ENCODE measurements at regions not wholly inside any gene's neighbourhood (a gene's known extent, or its start where the extent isn't known, plus 50 kb on each side); places are given as distances from the start of the nearest gene placed in this dataset.

- H3K27me3 ChIP-seq, result no peaks in the 10 kb centered on the region
- TF ChIP-seq POLR2A (IDR thresholded peaks at IDR 0.05) (no peak), CTCF (IDR thresholded peaks at IDR 0.05) (peak in 1 of 4 experiments; percentile 26)
- H3K4me1 ChIP-seq, result peaks cover 0 to 43% (median 22%) of the 10 kb centered on the region in 3 donors
- H3K4me3 ChIP-seq, result peak overlapping the region; percentile 43 to 54
- ATAC-seq, result peak; percentile 82
- peak overlapping the region; percentile 39 to 81 (median 76) for H3K27ac ChIP-seq
- peaks cover 0 to 3% (median 0%) of the 10 kb centered on the region in 3 donors for H3K9me3 ChIP-seq
- H3K36me3 ChIP-seq, result no peaks in the 10 kb centered on the region
- 0% methylated on average over 2 to 4 of the region's 29 CpGs for WGBS, 2 donors (ENCODE audit: low coverage in 1 of 2)
These were observed 165.0 kb downstream of the USP12 start for GRCh38 chr13:27006519-27007161.

- H3K4me3 ChIP-seq, result peak overlapping the region in 1 of 2 donors; percentile 54
- peak overlapping the region; percentile 39 to 81 (median 76) for H3K27ac ChIP-seq
- ATAC-seq, result no peak
These were observed 165.6 kb downstream of the USP12 start for GRCh38 chr13:27005976-27006518.

GRCh38 chr13:27005556-27005955 is 166.1 kb downstream of the USP12 start:
- Histone ChIP-seq H3K36me3 (no peaks in the 10 kb centered on the region), H3K9me3 (peaks cover 0 to 3% (median 0%) of the 10 kb centered on the region in 3 donors), H3K27ac (peak overlapping the region in 3 of 4 donors; percentile 72 to 81 (median 79)), H3K27me3 (no peaks in the 10 kb centered on the region), H3K4me3 (no peak overlapping the region), H3K4me1 (peaks cover 0 to 43% (median 22%) of the 10 kb centered on the region in 3 donors)
- TF ChIP-seq CTCF (IDR thresholded peaks at IDR 0.05) (no peak), POLR2AphosphoS5 (IDR thresholded peaks at IDR 0.05) (no peak), POLR2A (IDR thresholded peaks at IDR 0.05) (no peak), EP300 (IDR thresholded peaks at IDR 0.05) (no peak)
- 31 to 100% methylated on average over 1 to 5 of the region's 9 CpGs for WGBS, 2 donors (ENCODE audit: low coverage in 1 of 2)
- no peak for ATAC-seq

More at GRCh38 chr13:27005976-27006518, 165.6 kb downstream of the USP12 start:
- Histone ChIP-seq H3K9me3 (peaks cover 0 to 3% (median 0%) of the 10 kb centered on the region in 3 donors), H3K4me1 (peaks cover 0 to 43% (median 22%) of the 10 kb centered on the region in 3 donors), H3K27me3 (no peaks in the 10 kb centered on the region), H3K36me3 (no peaks in the 10 kb centered on the region)
- TF ChIP-seq POLR2AphosphoS5 (IDR thresholded peaks at IDR 0.05) (no peak), CTCF (IDR thresholded peaks at IDR 0.05) (no peak), EP300 (IDR thresholded peaks at IDR 0.05) (no peak), POLR2A (IDR thresholded peaks at IDR 0.05) (no peak)
- 100% methylated on average over 1 of the region's 8 CpGs; no CpG with 5 or more reads in 1 of the 2 donors for WGBS, 2 donors (ENCODE audit: low coverage in 1 of 2)

GRCh38 chr13:27004866-27005265 is 166.7 kb downstream of the USP12 start:
- ATAC-seq, result no peak
- no peaks in the 10 kb centered on the region for H3K27me3 ChIP-seq
- H3K36me3 ChIP-seq, result no peaks in the 10 kb centered on the region
- no peak overlapping the region for H3K4me3 ChIP-seq
- peak overlapping the region in 3 of 4 donors; percentile 72 to 81 (median 79) for H3K27ac ChIP-seq
- WGBS, 2 donors (ENCODE audit: low coverage in 1 of 2), result 86 to 92% methylated on average over 5 of the region's 5 CpGs
- TF ChIP-seq EP300 (IDR thresholded peaks at IDR 0.05), result no peak
- no peak for TF ChIP-seq CTCF (IDR thresholded peaks at IDR 0.05)
- TF ChIP-seq POLR2AphosphoS5 (IDR thresholded peaks at IDR 0.05), result no peak
- no peak for TF ChIP-seq POLR2A (IDR thresholded peaks at IDR 0.05)
- H3K9me3 ChIP-seq, result peaks cover 0 to 3% (median 0%) of the 10 kb centered on the region in 3 donors
- peaks cover 0 to 43% (median 22%) of the 10 kb centered on the region in 3 donors for H3K4me1 ChIP-seq

GRCh38 chr13:27004326-27004725 is 167.3 kb downstream of the USP12 start:
- Histone ChIP-seq H3K9me3 (peaks cover 0 to 3% (median 0%) of the 10 kb centered on the region in 3 donors), H3K4me3 (no peak overlapping the region), H3K27ac (no peak overlapping the region), H3K36me3 (no peaks in the 10 kb centered on the region), H3K4me1 (peaks cover 0 to 43% (median 22%) of the 10 kb centered on the region in 3 donors), H3K27me3 (no peaks in the 10 kb centered on the region)
- WGBS, 2 donors (ENCODE audit: low coverage in 1 of 2), result 74 to 83% methylated on average over 4 of the region's 4 CpGs
- ATAC-seq, result no peak
- no peak for TF ChIP-seq POLR2A (IDR thresholded peaks at IDR 0.05)
- TF ChIP-seq CTCF (IDR thresholded peaks at IDR 0.05), result no peak

All from gastroesophageal sphincter (tissue), 4 donors.